Retinal pigment epithelial cell (primary cell): ENCODE measurements at regions not wholly inside any gene's neighbourhood (a gene's known extent, or its start where the extent isn't known, plus 50 kb on each side); places are given as distances from the start of the nearest gene placed in this dataset.
A peak's percentile ranks its signal among the peaks of the same experiment; 100 is the strongest.
"Not testable (repeated sequence)": the region's sequence is repeated elsewhere in the genome, so short reads cannot be mapped to it uniquely, and the experiment has no call there.

Experiments
- DNase-seq: peaks from one replicate; pipeline ENCODE4 v3.0.0-alpha.2; 2010; ENCODE audit warnings: low read depth
- H3K4me3 ChIP-seq: 2 replicates; pipeline ENCODE4 v1.5.1; 2011; ENCODE audit warnings: mild to moderate bottlenecking, low read length, control low read depth, moderate library complexity
- TF ChIP-seq, protein P1 (sequence below): conservative IDR thresholded peaks from 2 replicates; pipeline ENCODE4 v1.5.1; 2011; ENCODE audit warnings: low read depth, low read length, control low read depth, inconsistent platforms

DNA sequence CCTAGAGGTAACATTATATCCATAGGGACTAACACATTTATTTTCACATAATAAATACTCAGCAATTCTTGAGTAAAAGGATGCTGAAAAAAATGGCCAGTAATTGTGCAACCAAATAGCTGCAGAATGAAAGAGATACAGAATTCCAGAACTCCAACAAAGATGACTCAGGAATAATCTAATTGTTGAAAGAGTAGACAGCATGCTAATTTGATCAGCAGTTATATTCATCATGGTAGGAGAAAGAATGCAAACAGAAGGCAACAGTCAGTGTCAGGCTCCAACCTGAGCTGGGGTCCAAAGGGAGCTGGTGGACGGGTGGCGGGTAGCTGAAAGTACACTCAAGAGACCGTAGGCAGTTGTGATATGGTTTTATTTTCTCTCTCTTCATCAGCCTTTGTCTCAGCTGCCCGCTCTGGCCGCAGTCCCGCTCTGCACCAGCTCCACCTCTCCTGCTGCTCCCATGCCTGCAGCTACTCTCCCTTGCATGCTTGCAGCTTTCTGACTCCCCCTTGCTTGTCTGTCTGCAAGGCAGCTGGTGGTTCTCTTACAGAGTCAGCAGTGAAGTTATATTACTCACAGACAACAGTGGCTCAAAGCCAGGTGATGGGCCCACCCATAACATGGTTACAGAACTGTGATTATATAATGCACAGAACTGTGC lies 1150.1 kb downstream of the STIM2 start:
- peak; percentile 2 for DNase-seq
- no peak overlapping the region for H3K4me3 ChIP-seq
- TF ChIP-seq, protein P1, sequence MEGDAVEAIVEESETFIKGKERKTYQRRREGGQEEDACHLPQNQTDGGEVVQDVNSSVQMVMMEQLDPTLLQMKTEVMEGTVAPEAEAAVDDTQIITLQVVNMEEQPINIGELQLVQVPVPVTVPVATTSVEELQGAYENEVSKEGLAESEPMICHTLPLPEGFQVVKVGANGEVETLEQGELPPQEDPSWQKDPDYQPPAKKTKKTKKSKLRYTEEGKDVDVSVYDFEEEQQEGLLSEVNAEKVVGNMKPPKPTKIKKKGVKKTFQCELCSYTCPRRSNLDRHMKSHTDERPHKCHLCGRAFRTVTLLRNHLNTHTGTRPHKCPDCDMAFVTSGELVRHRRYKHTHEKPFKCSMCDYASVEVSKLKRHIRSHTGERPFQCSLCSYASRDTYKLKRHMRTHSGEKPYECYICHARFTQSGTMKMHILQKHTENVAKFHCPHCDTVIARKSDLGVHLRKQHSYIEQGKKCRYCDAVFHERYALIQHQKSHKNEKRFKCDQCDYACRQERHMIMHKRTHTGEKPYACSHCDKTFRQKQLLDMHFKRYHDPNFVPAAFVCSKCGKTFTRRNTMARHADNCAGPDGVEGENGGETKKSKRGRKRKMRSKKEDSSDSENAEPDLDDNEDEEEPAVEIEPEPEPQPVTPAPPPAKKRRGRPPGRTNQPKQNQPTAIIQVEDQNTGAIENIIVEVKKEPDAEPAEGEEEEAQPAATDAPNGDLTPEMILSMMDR, result no peak

DNA sequence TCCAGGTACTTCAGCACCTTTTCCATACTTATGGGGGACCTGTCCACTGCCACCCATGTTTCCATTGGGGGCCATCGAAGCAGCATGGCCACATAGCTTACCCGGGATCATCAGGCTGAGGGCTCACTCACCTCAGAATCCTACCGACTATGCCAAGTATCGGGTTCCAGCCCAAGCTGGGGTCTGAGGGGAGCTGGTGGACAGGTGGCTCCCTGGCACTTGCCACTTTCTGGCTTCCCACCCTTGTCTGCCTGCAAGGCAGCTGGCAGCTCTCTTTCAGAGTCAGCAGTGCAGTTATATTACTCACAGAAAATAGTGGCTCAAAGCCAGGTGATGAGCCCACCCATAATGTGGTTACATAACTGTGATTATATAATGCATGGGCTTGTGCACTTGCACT lies 1153.8 kb downstream of the STIM2 start:
- TF ChIP-seq, protein P1, result no peak
- DNase-seq, result no peak
- no peak overlapping the region for H3K4me3 ChIP-seq

DNA sequence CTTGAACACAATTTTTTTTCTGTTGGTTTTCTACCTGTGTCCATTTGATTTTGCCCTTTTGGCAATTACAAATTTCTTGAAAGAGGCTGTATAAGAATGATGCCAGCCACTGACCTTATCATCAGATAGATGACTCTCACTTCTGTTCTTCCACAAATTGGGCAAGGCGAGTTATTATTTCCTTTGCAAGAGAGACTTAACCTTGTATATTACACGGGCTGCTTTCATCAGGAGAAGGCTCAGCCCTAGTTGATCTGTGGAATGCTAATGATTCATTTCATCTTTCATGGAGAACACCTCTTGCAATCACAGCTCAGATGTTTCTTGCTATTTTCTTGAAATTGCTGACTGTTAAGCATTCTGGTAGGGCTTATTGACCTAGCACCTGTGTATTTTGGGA lies 1155.4 kb downstream of the STIM2 start:
- H3K4me3 ChIP-seq, result no peak overlapping the region
- TF ChIP-seq, protein P1, result no peak

DNA sequence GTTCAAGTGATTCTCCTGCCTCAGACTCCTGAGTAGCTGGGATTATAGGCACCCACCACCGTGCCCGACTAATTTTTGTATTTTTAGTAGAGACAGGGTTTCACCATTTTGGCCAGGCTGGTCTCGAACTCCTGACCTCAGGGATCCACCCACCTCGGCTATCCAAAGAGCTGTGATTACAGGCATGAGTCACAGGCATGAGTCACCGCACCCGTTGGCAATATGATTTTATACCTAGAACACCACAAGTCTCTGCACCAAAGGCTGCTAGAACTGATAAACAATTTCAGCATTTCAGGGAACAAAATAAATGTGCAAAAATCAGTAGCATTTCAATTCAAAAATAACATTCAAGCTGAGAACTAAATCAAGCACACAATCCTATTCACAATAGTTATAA lies 1177.6 kb downstream of the STIM2 start:
- not testable (repeated sequence) for DNase-seq, H3K4me3 ChIP-seq

More for the DNA sequence above, 1155.4 kb downstream of the STIM2 start:
- DNase-seq, result no peak

DNA sequence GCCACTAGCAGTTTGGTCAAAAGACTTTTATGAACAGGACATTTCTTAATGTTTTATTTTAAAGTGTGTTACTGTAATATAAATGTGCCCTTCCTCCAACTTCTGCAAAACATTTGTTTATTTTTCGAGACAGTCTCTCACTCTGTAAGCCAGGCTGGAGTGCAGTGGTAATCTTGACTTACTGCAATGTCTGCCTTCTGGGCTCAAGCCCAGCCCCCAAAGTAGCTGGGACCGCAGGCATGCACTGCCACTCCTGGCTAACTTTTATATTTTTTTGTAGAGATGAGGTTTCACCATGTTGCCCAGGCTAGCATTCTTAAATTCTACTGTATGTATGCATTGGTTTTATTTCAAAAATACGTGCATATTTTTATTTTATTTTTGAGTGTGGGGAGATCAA lies 1201.9 kb downstream of the STIM2 start:
- TF ChIP-seq, protein P1, result no peak
- no peak for DNase-seq
- no peak overlapping the region for H3K4me3 ChIP-seq

DNA sequence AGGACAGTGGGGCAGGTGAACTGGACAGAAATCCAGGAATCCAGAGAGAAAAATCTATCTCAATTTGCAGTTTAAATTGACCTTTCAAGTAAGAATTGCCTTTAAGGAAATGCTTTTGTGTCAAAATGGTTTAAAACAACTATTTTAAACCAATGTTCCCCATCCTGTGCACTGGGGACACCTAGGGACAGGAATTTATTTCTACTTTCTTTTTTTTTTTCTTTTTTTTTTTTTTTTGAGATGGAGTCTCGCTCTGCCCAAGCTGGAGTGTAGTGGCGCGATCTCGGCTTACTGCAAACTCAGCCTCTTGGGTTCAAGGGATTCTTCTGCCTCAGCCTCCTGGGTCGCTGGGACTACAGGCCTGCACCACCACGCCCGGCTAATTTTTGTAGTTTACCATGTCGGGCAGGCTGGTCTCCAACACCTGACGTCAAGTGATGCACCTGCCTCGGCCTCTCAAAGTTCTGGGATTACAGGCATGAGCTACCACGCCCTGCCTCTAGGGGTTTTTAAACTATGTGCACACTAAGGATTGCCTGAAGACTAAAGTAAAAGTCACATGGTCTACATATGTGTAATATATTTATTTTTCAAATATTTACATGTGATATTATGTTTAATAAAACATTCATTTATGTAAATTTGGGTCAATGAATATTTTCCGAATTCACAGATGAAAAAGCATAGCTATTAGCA lies 1213.4 kb downstream of the STIM2 start:
- TF ChIP-seq, protein P1, result peak; percentile 32
- H3K4me3 ChIP-seq, result no peak overlapping the region

DNA sequence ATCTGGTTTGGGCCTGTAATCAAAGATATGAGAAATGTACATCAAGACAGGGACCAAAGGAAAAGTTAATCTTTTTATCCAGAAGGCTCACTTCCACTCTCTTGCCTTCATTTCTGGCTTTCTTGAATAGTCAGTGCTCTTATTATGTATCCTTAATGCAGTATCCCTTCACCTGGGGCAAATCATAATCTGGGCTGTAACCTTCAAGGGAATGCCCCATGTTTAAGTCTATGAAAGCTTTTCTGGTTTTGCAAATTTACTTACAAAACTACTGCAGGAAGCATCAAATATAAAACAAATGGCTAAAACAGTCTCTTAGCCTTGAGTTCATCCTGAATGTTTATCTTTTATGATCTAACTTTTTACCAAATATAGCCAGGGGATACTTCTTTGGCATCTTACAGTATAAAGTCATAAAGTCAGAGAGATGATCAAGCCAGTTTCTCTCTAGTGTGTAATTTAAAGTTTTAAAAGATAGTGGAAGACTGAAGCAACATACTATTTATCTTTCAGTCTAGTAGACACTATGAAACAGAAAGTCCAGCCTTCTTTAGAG lies 1214.8 kb downstream of the STIM2 start:
- TF ChIP-seq, protein P1, result no peak
- no peak for DNase-seq
- H3K4me3 ChIP-seq, result no peak overlapping the region

More for the DNA sequence above, 1213.4 kb downstream of the STIM2 start:
- no peak for DNase-seq

DNA sequence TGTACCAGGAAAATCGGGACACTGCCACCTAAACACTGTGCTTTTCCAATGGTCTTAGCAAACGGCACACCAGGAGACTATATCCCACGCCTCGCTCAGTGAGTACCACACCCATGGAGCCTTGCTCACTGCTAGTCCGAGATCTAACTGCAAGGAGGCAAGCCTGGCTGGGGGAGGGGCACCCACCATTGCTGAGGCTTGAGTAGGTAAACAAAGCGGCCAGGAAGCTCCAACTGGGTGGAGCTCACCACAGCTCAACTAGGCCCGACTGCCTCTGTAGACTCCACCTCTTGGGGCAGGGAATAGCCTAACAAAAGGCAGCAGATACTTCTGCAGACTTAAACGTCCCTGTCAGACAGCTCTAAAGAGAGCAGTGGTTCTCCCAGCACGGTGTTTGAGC lies 1216.6 kb downstream of the STIM2 start:
- DNase-seq, H3K4me3 ChIP-seq: not testable (repeated sequence)
